Suprapubic skin (tissue), 4 donors: ENCODE measurements at regions not wholly inside any gene's neighbourhood (a gene's known extent, or its start where the extent isn't known, plus 50 kb on each side); places are given as distances from the start of the nearest gene placed in this dataset.

Experiments
- EP300 ChIP-seq: sonication (generic); formaldehyde crosslinking; IDR thresholded peaks from one replicate; pipeline ENCODE4 v1.6.1; 2017; ENCODE audit warnings: antibody characterized with exemption
- POLR2A ChIP-seq, 2 donors: fragments of 450-650 bp; IDR thresholded peaks; one replicate each; pipeline ENCODE4 v1.6.1; 2017; ENCODE audit warnings: antibody characterized with exemption in 2 of 2, mild to moderate bottlenecking in 2 of 2, moderate library complexity in 2 of 2
- POLR2AphosphoS5 ChIP-seq, 3 donors: sonication (generic); formaldehyde crosslinking; IDR thresholded peaks; one replicate each; pipeline ENCODE4 v1.6.1; 2017; ENCODE audit warnings: antibody characterized with exemption in 3 of 3
- TF ChIP-seq, protein P1 (sequence below), 2 donors: fragments of 200-600 bp in 1 of 2; fragments of 450-650 bp in 1 of 2; sonication (generic) in 1 of 2; IDR thresholded peaks; one replicate each; pipeline ENCODE4 v1.5.1; 2016 to 2019; ENCODE audit warnings: antibody characterized with exemption in 2 of 2, mild to moderate bottlenecking in 1 of 2, moderate library complexity in 1 of 2

DNA sequence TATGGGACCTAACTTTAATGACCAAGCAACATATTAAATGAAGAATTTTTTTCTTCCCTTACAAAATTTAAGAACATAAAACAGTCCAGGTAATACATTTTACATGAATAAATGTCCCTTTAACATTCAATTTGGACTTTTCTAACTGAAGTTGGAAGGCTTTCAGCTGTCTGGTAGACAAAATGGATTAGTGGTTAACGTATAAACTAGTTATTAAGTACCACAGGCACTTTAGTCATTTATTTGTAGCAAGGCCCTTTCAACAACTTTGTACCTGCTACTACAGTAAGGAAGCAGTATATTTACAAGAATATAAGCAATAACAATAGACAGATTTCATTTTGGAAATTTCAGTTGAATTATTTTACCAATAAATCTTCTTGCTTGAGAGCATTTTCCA lies 152.5 kb upstream of the TENT5D start:
- TF ChIP-seq, protein P1, sequence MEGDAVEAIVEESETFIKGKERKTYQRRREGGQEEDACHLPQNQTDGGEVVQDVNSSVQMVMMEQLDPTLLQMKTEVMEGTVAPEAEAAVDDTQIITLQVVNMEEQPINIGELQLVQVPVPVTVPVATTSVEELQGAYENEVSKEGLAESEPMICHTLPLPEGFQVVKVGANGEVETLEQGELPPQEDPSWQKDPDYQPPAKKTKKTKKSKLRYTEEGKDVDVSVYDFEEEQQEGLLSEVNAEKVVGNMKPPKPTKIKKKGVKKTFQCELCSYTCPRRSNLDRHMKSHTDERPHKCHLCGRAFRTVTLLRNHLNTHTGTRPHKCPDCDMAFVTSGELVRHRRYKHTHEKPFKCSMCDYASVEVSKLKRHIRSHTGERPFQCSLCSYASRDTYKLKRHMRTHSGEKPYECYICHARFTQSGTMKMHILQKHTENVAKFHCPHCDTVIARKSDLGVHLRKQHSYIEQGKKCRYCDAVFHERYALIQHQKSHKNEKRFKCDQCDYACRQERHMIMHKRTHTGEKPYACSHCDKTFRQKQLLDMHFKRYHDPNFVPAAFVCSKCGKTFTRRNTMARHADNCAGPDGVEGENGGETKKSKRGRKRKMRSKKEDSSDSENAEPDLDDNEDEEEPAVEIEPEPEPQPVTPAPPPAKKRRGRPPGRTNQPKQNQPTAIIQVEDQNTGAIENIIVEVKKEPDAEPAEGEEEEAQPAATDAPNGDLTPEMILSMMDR (IDR thresholded peaks at IDR 0.05) = no peak
- TF ChIP-seq POLR2A (IDR thresholded peaks at IDR 0.05) (no peak), POLR2AphosphoS5 (IDR thresholded peaks at IDR 0.05) (no peak), EP300 (no peak)
